ENCODE measurements at regions not wholly inside any gene's neighbourhood (a gene's known extent, or its start where the extent isn't known, plus 50 kb on each side); places are given as distances from the start of the nearest gene placed in this dataset.

GRCh38 chr5:101932599-101932998 lies 363.5 kb downstream of the SLCO4C1 start:
- H3K27ac ChIP-seq (ENCODE audit: low read depth, low read length) = no peak overlapping the region
- no peaks in the 10 kb centered on the region for H3K36me3 ChIP-seq (ENCODE audit: insufficient read depth, low read length)
- H3K9me3 ChIP-seq (ENCODE audit: insufficient read depth, low read depth, low read length) = no peaks in the 10 kb centered on the region
- WGBS = 100% methylated on average over 2 of the region's 3 CpGs
- no peaks in the 10 kb centered on the region for H3K27me3 ChIP-seq (ENCODE audit: insufficient read depth, low read length)
- H3K4me1 ChIP-seq (ENCODE audit: insufficient read depth, low read length) = no peaks in the 10 kb centered on the region
- no peak overlapping the region for H3K4me3 ChIP-seq (ENCODE audit: low read length)
- H3K9ac ChIP-seq (ENCODE audit: low read depth, low read length) = no peak overlapping the region

GRCh38 chr5:101929628-101930027 lies 366.5 kb downstream of the SLCO4C1 start:
- H3K27ac ChIP-seq (ENCODE audit: low read depth, low read length) = no peak overlapping the region
- no peak overlapping the region for H3K4me3 ChIP-seq (ENCODE audit: low read length)
- H3K27me3 ChIP-seq (ENCODE audit: insufficient read depth, low read length) = no peaks in the 10 kb centered on the region
- no peaks in the 10 kb centered on the region for H3K36me3 ChIP-seq (ENCODE audit: insufficient read depth, low read length)
- H3K4me1 ChIP-seq (ENCODE audit: insufficient read depth, low read length) = no peaks in the 10 kb centered on the region
- no peaks in the 10 kb centered on the region for H3K9me3 ChIP-seq (ENCODE audit: insufficient read depth, low read depth, low read length)
- no peak overlapping the region for H3K9ac ChIP-seq (ENCODE audit: low read depth, low read length)

- Histone ChIP-seq H3K27ac (ENCODE audit: low read depth, low read length) (no peak overlapping the region), H3K9me3 (ENCODE audit: insufficient read depth, low read depth, low read length) (no peaks in the 10 kb centered on the region), H3K9ac (ENCODE audit: low read depth, low read length) (no peak overlapping the region), H3K36me3 (ENCODE audit: insufficient read depth, low read length) (no peaks in the 10 kb centered on the region), H3K4me1 (ENCODE audit: insufficient read depth, low read length) (peaks cover 8% of the 10 kb centered on the region; the same call in 1 of the 2 replicates), H3K4me3 (ENCODE audit: low read length) (no peak overlapping the region), H3K27me3 (ENCODE audit: insufficient read depth, low read length) (no peaks in the 10 kb centered on the region)
- WGBS = no CpG with 5 or more reads among the region's 2 CpGs
Measured at GRCh38 chr5:101917166-101917565, 378.9 kb downstream of the SLCO4C1 start.

GRCh38 chr5:101915554-101915953 lies 380.5 kb downstream of the SLCO4C1 start:
- Histone ChIP-seq H3K27ac (ENCODE audit: low read depth, low read length) (no peak overlapping the region), H3K27me3 (ENCODE audit: insufficient read depth, low read length) (no peaks in the 10 kb centered on the region), H3K9me3 (ENCODE audit: insufficient read depth, low read depth, low read length) (no peaks in the 10 kb centered on the region), H3K4me1 (ENCODE audit: insufficient read depth, low read length) (peaks cover 8% of the 10 kb centered on the region; the same call in 1 of the 2 replicates), H3K36me3 (ENCODE audit: insufficient read depth, low read length) (no peaks in the 10 kb centered on the region), H3K9ac (ENCODE audit: low read depth, low read length) (no peak overlapping the region), H3K4me3 (ENCODE audit: low read length) (no peak overlapping the region)
- 14% methylated on average over 2 of the region's 7 CpGs for WGBS

GRCh38 chr5:101904736-101905135 lies 391.3 kb downstream of the SLCO4C1 start:
- H3K9ac ChIP-seq (ENCODE audit: low read depth, low read length) = no peak overlapping the region
- no peaks in the 10 kb centered on the region for H3K27me3 ChIP-seq (ENCODE audit: insufficient read depth, low read length)
- H3K27ac ChIP-seq (ENCODE audit: low read depth, low read length) = no peak overlapping the region
- WGBS = 82% methylated on average over 1 of the region's 1 CpG
- H3K4me1 ChIP-seq (ENCODE audit: insufficient read depth, low read length) = no peaks in the 10 kb centered on the region
- no peaks in the 10 kb centered on the region for H3K9me3 ChIP-seq (ENCODE audit: insufficient read depth, low read depth, low read length)
- no peak overlapping the region for H3K4me3 ChIP-seq (ENCODE audit: low read length)
- no peaks in the 10 kb centered on the region for H3K36me3 ChIP-seq (ENCODE audit: insufficient read depth, low read length)

GRCh38 chr5:101897914-101898313 lies 398.2 kb downstream of the SLCO4C1 start:
- no peak overlapping the region for H3K27ac ChIP-seq (ENCODE audit: low read depth, low read length)
- H3K27me3 ChIP-seq (ENCODE audit: insufficient read depth, low read length) = no peaks in the 10 kb centered on the region
- 92% methylated on average over 5 of the region's 5 CpGs for WGBS
- no peaks in the 10 kb centered on the region for H3K9me3 ChIP-seq (ENCODE audit: insufficient read depth, low read depth, low read length)
- no peak overlapping the region for H3K4me3 ChIP-seq (ENCODE audit: low read length)
- H3K9ac ChIP-seq (ENCODE audit: low read depth, low read length) = no peak overlapping the region
- no peaks in the 10 kb centered on the region for H3K4me1 ChIP-seq (ENCODE audit: insufficient read depth, low read length)
- no peaks in the 10 kb centered on the region for H3K36me3 ChIP-seq (ENCODE audit: insufficient read depth, low read length)

GRCh38 chr5:101894985-101895384 lies 401.1 kb downstream of the SLCO4C1 start:
- H3K9me3 ChIP-seq (ENCODE audit: insufficient read depth, low read depth, low read length) = no peaks in the 10 kb centered on the region
- H3K4me1 ChIP-seq (ENCODE audit: insufficient read depth, low read length) = no peaks in the 10 kb centered on the region
- H3K27ac ChIP-seq (ENCODE audit: low read depth, low read length) = no peak overlapping the region
- no peaks in the 10 kb centered on the region for H3K27me3 ChIP-seq (ENCODE audit: insufficient read depth, low read length)
- H3K9ac ChIP-seq (ENCODE audit: low read depth, low read length) = no peak overlapping the region
- no peak overlapping the region for H3K4me3 ChIP-seq (ENCODE audit: low read length)
- no peaks in the 10 kb centered on the region for H3K36me3 ChIP-seq (ENCODE audit: insufficient read depth, low read length)
- WGBS = 100% methylated on average over 1 of the region's 1 CpG

GRCh38 chr5:101878190-101878589 lies 417.9 kb downstream of the SLCO4C1 start:
- H3K4me3 ChIP-seq (ENCODE audit: low read length) = no peak overlapping the region
- WGBS = 94% methylated on average over 2 of the region's 2 CpGs
- H3K27me3 ChIP-seq (ENCODE audit: insufficient read depth, low read length) = no peaks in the 10 kb centered on the region
- no peaks in the 10 kb centered on the region for H3K36me3 ChIP-seq (ENCODE audit: insufficient read depth, low read length)
- no peak overlapping the region for H3K9ac ChIP-seq (ENCODE audit: low read depth, low read length)
- H3K4me1 ChIP-seq (ENCODE audit: insufficient read depth, low read length) = no peaks in the 10 kb centered on the region
- H3K27ac ChIP-seq (ENCODE audit: low read depth, low read length) = no peak overlapping the region
- no peaks in the 10 kb centered on the region for H3K9me3 ChIP-seq (ENCODE audit: insufficient read depth, low read depth, low read length)

GRCh38 chr5:101877451-101877850 lies 418.6 kb downstream of the SLCO4C1 start:
- H3K9me3 ChIP-seq (ENCODE audit: insufficient read depth, low read depth, low read length) = no peaks in the 10 kb centered on the region
- 92% methylated on average over 1 of the region's 1 CpG for WGBS
- H3K36me3 ChIP-seq (ENCODE audit: insufficient read depth, low read length) = no peaks in the 10 kb centered on the region
- H3K27ac ChIP-seq (ENCODE audit: low read depth, low read length) = no peak overlapping the region
- no peak overlapping the region for H3K4me3 ChIP-seq (ENCODE audit: low read length)
- H3K9ac ChIP-seq (ENCODE audit: low read depth, low read length) = no peak overlapping the region
- H3K27me3 ChIP-seq (ENCODE audit: insufficient read depth, low read length) = no peaks in the 10 kb centered on the region
- H3K4me1 ChIP-seq (ENCODE audit: insufficient read depth, low read length) = no peaks in the 10 kb centered on the region

GRCh38 chr5:101866473-101866872 lies 429.6 kb downstream of the SLCO4C1 start:
- no peak overlapping the region for H3K9ac ChIP-seq (ENCODE audit: low read depth, low read length)
- no peaks in the 10 kb centered on the region for H3K36me3 ChIP-seq (ENCODE audit: insufficient read depth, low read length)
- H3K4me1 ChIP-seq (ENCODE audit: insufficient read depth, low read length) = no peaks in the 10 kb centered on the region
- no CpG with 5 or more reads among the region's 1 CpG for WGBS
- no peaks in the 10 kb centered on the region for H3K27me3 ChIP-seq (ENCODE audit: insufficient read depth, low read length)
- H3K9me3 ChIP-seq (ENCODE audit: insufficient read depth, low read depth, low read length) = no peaks in the 10 kb centered on the region
- H3K27ac ChIP-seq (ENCODE audit: low read depth, low read length) = no peak overlapping the region
- H3K4me3 ChIP-seq (ENCODE audit: low read length) = no peak overlapping the region

GRCh38 chr5:101860563-101860962 lies 435.5 kb downstream of the SLCO4C1 start:
- WGBS = 92% methylated on average over 6 of the region's 6 CpGs
- Histone ChIP-seq H3K27me3 (ENCODE audit: insufficient read depth, low read length) (no peaks in the 10 kb centered on the region), H3K4me3 (ENCODE audit: low read length) (no peak overlapping the region), H3K9ac (ENCODE audit: low read depth, low read length) (no peak overlapping the region), H3K4me1 (ENCODE audit: insufficient read depth, low read length) (no peaks in the 10 kb centered on the region), H3K27ac (ENCODE audit: low read depth, low read length) (no peak overlapping the region), H3K9me3 (ENCODE audit: insufficient read depth, low read depth, low read length) (no peaks in the 10 kb centered on the region), H3K36me3 (ENCODE audit: insufficient read depth, low read length) (no peaks in the 10 kb centered on the region)

- H3K9me3 ChIP-seq (ENCODE audit: insufficient read depth, low read depth, low read length) = no peaks in the 10 kb centered on the region
- H3K4me1 ChIP-seq (ENCODE audit: insufficient read depth, low read length) = no peaks in the 10 kb centered on the region
- WGBS = 96% methylated on average over 10 of the region's 10 CpGs
- no peaks in the 10 kb centered on the region for H3K27me3 ChIP-seq (ENCODE audit: insufficient read depth, low read length)
- H3K4me3 ChIP-seq (ENCODE audit: low read length) = no peak overlapping the region
- no peak overlapping the region for H3K27ac ChIP-seq (ENCODE audit: low read depth, low read length)
- no peak overlapping the region for H3K9ac ChIP-seq (ENCODE audit: low read depth, low read length)
- no peaks in the 10 kb centered on the region for H3K36me3 ChIP-seq (ENCODE audit: insufficient read depth, low read length)
Measured at GRCh38 chr5:101860145-101860544, 435.9 kb downstream of the SLCO4C1 start.
